Astrocyte (in vitro differentiated cells and primary cell): ENCODE measurements at regions not wholly inside any gene's neighbourhood (a gene's known extent, or its start where the extent isn't known, plus 50 kb on each side); places are given as distances from the start of the nearest gene placed in this dataset.

ENCODE experiments used
- DNase-seq: peaks from one replicate; pipeline ENCODE4 v3.0.0-alpha.2; 2010; ENCODE audit warnings: low read depth
- FAIRE-seq: peaks from 2 replicates; lab custom pipeline; 2011; peaks lifted over from hg19 to GRCh38; lab: Jason Lieb, UNC
- H2AFZ ChIP-seq: 2 replicates; pipeline ENCODE4 v1.6.0; 2012; ENCODE audit warnings: low read depth, low read length, inconsistent platforms
- H3K27ac ChIP-seq: 2 replicates; pipeline ENCODE4 v1.5.1; 2011; ENCODE audit warnings: low read depth, low read length, inconsistent platforms
- H3K27me3 ChIP-seq: 2 replicates; pipeline ENCODE4 v1.6.0; 2011; ENCODE audit warnings: low read length, inconsistent platforms; ENCODE audit not compliant: insufficient read depth
- H3K36me3 ChIP-seq: 2 replicates; pipeline ENCODE4 v1.5.1; 2011; ENCODE audit warnings: low read length, inconsistent platforms; ENCODE audit not compliant: insufficient read depth
- H3K4me1 ChIP-seq: 2 replicates; pipeline ENCODE4 v1.5.1; 2011; ENCODE audit warnings: low read length, inconsistent platforms; ENCODE audit not compliant: insufficient read depth
- H3K4me2 ChIP-seq: 2 replicates; pipeline ENCODE4 v1.6.0; 2012; ENCODE audit warnings: low read length, inconsistent platforms
- H3K4me3 ChIP-seq: 2 replicates; pipeline ENCODE4 v1.5.1; 2011; ENCODE audit warnings: low read depth, mild to moderate bottlenecking, low read length, inconsistent platforms; ENCODE audit not compliant: insufficient read depth
- H3K79me2 ChIP-seq: 2 replicates; pipeline ENCODE4 v1.6.0; 2012; ENCODE audit warnings: mild to moderate bottlenecking, low read length, inconsistent platforms; ENCODE audit not compliant: insufficient read depth
- H3K9ac ChIP-seq: 2 replicates; pipeline ENCODE4 v1.6.0; 2012; ENCODE audit warnings: mild to moderate bottlenecking, low read length, inconsistent platforms
- H3K9me3 ChIP-seq: 2 replicates; pipeline ENCODE4 v1.5.1; 2012; ENCODE audit warnings: low read depth, mild to moderate bottlenecking, low read length, inconsistent platforms; ENCODE audit not compliant: insufficient read depth
- H4K20me1 ChIP-seq: 2 replicates; pipeline ENCODE4 v1.6.0; 2012; ENCODE audit warnings: low read length, inconsistent platforms; ENCODE audit not compliant: insufficient read depth
- H3K27ac Mint-ChIP-seq: one replicate; pipeline ENCODE4 v1.8.0; 2021; ENCODE audit warnings: mild to moderate bottlenecking, mixed read lengths; ENCODE audit not compliant: unreplicated experiment
- H3K27me3 Mint-ChIP-seq: one replicate; pipeline ENCODE4 v1.8.0; 2021; ENCODE audit warnings: low read depth, mixed read lengths; ENCODE audit not compliant: unreplicated experiment
- H3K36me3 Mint-ChIP-seq: one replicate; pipeline ENCODE4 v1.8.0; 2021; ENCODE audit warnings: low read depth, mixed read lengths; ENCODE audit not compliant: unreplicated experiment
- H3K4me1 Mint-ChIP-seq: one replicate; pipeline ENCODE4 v1.8.0; 2021; ENCODE audit warnings: low read depth, mixed read lengths; ENCODE audit not compliant: unreplicated experiment
- H3K4me3 Mint-ChIP-seq: one replicate; pipeline ENCODE4 v1.8.0; 2021; ENCODE audit warnings: mild to moderate bottlenecking, moderate library complexity, mixed read lengths; ENCODE audit not compliant: unreplicated experiment
- H3K9me3 Mint-ChIP-seq: one replicate; pipeline ENCODE4 v1.8.0; 2021; ENCODE audit warnings: mild to moderate bottlenecking, mixed read lengths; ENCODE audit not compliant: unreplicated experiment
- EZH2 ChIP-seq: IDR thresholded peaks from 2 replicates; pipeline ENCODE4 v1.6.1; 2012; ENCODE audit warnings: mild to moderate bottlenecking, low read length, inconsistent platforms; ENCODE audit not compliant: insufficient read depth
- TF ChIP-seq, protein P1 (sequence below): IDR thresholded peaks from 2 replicates; pipeline ENCODE4 v1.5.1; 2011; ENCODE audit warnings: low read depth, mild to moderate bottlenecking, inconsistent platforms, low read length, moderate library complexity; ENCODE audit not compliant: insufficient read depth

GRCh38 chr9:12163723-12164458, 529.3 kb upstream of the TYRP1 start:
- Mint-ChIP-seq H3K27ac (no peak overlapping the region), H3K27me3 (no peaks in the 10 kb centered on the region), H3K4me1 (no peaks in the 10 kb centered on the region), H3K4me3 (no peak overlapping the region), H3K9me3 (no peaks in the 10 kb centered on the region), H3K36me3 (no peaks in the 10 kb centered on the region)
- Histone ChIP-seq H3K79me2 (no peaks in the 10 kb centered on the region), H3K4me2 (no peak overlapping the region), H3K36me3 (no peaks in the 10 kb centered on the region), H3K4me1 (no peaks in the 10 kb centered on the region), H2AFZ (no peak overlapping the region), H3K27ac (no peak overlapping the region), H3K9me3 (no peaks in the 10 kb centered on the region), H3K9ac (no peak overlapping the region), H4K20me1 (no peaks in the 10 kb centered on the region), H3K4me3 (no peak overlapping the region), H3K27me3 (no peaks in the 10 kb centered on the region)
- no peak for DNase-seq
- TF ChIP-seq EZH2 = no peak
- TF ChIP-seq, protein P1, sequence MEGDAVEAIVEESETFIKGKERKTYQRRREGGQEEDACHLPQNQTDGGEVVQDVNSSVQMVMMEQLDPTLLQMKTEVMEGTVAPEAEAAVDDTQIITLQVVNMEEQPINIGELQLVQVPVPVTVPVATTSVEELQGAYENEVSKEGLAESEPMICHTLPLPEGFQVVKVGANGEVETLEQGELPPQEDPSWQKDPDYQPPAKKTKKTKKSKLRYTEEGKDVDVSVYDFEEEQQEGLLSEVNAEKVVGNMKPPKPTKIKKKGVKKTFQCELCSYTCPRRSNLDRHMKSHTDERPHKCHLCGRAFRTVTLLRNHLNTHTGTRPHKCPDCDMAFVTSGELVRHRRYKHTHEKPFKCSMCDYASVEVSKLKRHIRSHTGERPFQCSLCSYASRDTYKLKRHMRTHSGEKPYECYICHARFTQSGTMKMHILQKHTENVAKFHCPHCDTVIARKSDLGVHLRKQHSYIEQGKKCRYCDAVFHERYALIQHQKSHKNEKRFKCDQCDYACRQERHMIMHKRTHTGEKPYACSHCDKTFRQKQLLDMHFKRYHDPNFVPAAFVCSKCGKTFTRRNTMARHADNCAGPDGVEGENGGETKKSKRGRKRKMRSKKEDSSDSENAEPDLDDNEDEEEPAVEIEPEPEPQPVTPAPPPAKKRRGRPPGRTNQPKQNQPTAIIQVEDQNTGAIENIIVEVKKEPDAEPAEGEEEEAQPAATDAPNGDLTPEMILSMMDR = no peak
- no peak for FAIRE-seq

GRCh38 chr9:12166518-12166917, 526.7 kb upstream of the TYRP1 start:
- Mint-ChIP-seq H3K36me3 (no peaks in the 10 kb centered on the region), H3K4me3 (no peak overlapping the region), H3K4me1 (no peaks in the 10 kb centered on the region), H3K27me3 (no peaks in the 10 kb centered on the region), H3K9me3 (no peaks in the 10 kb centered on the region), H3K27ac (no peak overlapping the region)
- Histone ChIP-seq H3K36me3 (no peaks in the 10 kb centered on the region), H3K4me3 (no peak overlapping the region), H3K9me3 (no peaks in the 10 kb centered on the region), H3K27me3 (no peaks in the 10 kb centered on the region), H3K9ac (no peak overlapping the region), H3K4me2 (no peak overlapping the region), H3K4me1 (no peaks in the 10 kb centered on the region), H3K79me2 (no peaks in the 10 kb centered on the region), H2AFZ (no peak overlapping the region), H3K27ac (no peak overlapping the region), H4K20me1 (no peaks in the 10 kb centered on the region)
- DNase-seq (no peak), FAIRE-seq (no peak)
- TF ChIP-seq EZH2 = no peak
- TF ChIP-seq, protein P1 = no peak

DNA sequence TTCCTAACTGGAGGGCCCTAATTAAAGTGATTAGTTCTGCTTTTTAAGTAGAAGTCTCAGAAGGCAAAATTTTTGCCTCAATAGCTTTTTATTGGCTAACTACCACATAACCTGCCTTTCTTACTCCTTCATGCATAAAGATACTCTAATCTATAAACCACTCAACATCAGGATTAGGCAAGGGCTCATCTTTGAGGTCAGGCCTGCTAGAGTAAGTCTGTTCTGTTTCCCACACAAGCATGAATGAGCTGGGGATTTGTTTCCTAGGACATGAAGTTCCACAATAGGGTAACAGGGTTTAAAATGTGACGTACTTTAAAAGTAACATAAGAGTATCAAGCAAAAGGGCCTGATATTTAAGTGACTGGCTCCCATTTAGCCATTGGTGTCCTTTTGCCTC, 522.7 kb upstream of the TYRP1 start:
- Mint-ChIP-seq H3K4me1 (no peaks in the 10 kb centered on the region), H3K27me3 (no peaks in the 10 kb centered on the region), H3K36me3 (peaks cover 1% of the 10 kb centered on the region), H3K9me3 (no peaks in the 10 kb centered on the region), H3K27ac (no peak overlapping the region), H3K4me3 (no peak overlapping the region)
- H3K27ac ChIP-seq = no peak overlapping the region
- H3K4me1 ChIP-seq = no peaks in the 10 kb centered on the region
- no peak overlapping the region for H2AFZ ChIP-seq
- no peaks in the 10 kb centered on the region for H3K79me2 ChIP-seq
- no peaks in the 10 kb centered on the region for H3K9me3 ChIP-seq
- H3K27me3 ChIP-seq = no peaks in the 10 kb centered on the region
- no peak overlapping the region for H3K4me2 ChIP-seq
- no peak for FAIRE-seq
- no peak for DNase-seq
- H3K4me3 ChIP-seq = no peak overlapping the region
- no peak for TF ChIP-seq EZH2
- TF ChIP-seq, protein P1 = no peak
- H3K9ac ChIP-seq = no peak overlapping the region
- no peaks in the 10 kb centered on the region for H4K20me1 ChIP-seq
- no peaks in the 10 kb centered on the region for H3K36me3 ChIP-seq
